Left ventricle myocardium superior (tissue), 1 donor: ENCODE measurements at regions not wholly inside any gene's neighbourhood (a gene's known extent, or its start where the extent isn't known, plus 50 kb on each side); places are given as distances from the start of the nearest gene placed in this dataset.

Experiments
- ATAC-seq: fragments of 200-7000 bp; cut with Tn5 transposase; one replicate; pipeline ENCODE4 v1.9.1; 2020; ENCODE audit warnings: mild to moderate bottlenecking, moderate library complexity
- DNase-seq: peaks from one replicate; pipeline ENCODE4 v3.0.0-alpha.2; 2020
- intact Hi-C: fragments of 100-400 bp; cut with micrococcal nuclease; formaldehyde crosslinking; loops from one replicate; pipeline ENCODE4 v1.11.0; 2022
- donor health status: DM: no; HTN: yes; CAD: no; lungs with severe emphysema.

- ATAC-seq (no peak), DNase-seq (no peak)
- intact Hi-C loops = no loop called here
These were observed 52.7 kb upstream of the MYEOV start for GRCh38 chr11:69241075-69241740.

- DNase-seq (no peak), ATAC-seq (no peak)
- intact Hi-C loops = no loop called here
These were observed 52.1 kb upstream of the MYEOV start for GRCh38 chr11:69241844-69242243.

GRCh38 chr11:69242266-69242920, 51.6 kb upstream of the MYEOV start:
- intact Hi-C loops = no loop called here
- ATAC-seq (no peak), DNase-seq (no peak)

- intact Hi-C loops = no loop called here
- ATAC-seq = no peak
- no peak for DNase-seq
These were observed 50.3 kb upstream of the MYEOV start for GRCh38 chr11:69243496-69244200.
